T-helper 22 cell (primary cell): ENCODE measurements at regions not wholly inside any gene's neighbourhood (a gene's known extent, or its start where the extent isn't known, plus 50 kb on each side); places are given as distances from the start of the nearest gene placed in this dataset.
"Not testable (repeated sequence)": the region's sequence is repeated elsewhere in the genome, so short reads cannot be mapped to it uniquely, and the experiment has no call there.

Source experiments
- DNase-seq: peaks from one replicate; pipeline ENCODE4 v3.0.0-alpha.2; 2020; ENCODE audit warnings: low read depth

GRCh38 chr1:181259026-181259745, 170.7 kb downstream of the IER5 start:
- no peak for DNase-seq

GRCh38 chr1:181260271-181260670, 171.8 kb downstream of the IER5 start:
- no peak for DNase-seq

GRCh38 chr1:181260994-181261393, 172.5 kb downstream of the IER5 start:
- DNase-seq = no peak

GRCh38 chr1:181262069-181262468, 173.6 kb downstream of the IER5 start:
- DNase-seq = no peak

- DNase-seq = no peak
Measured at GRCh38 chr1:181263444-181263843, 174.9 kb downstream of the IER5 start.

GRCh38 chr1:181264821-181265220, 176.3 kb downstream of the IER5 start:
- DNase-seq = no peak

- no peak for DNase-seq
Measured at GRCh38 chr1:181284978-181285377, 196.5 kb downstream of the IER5 start.

- no peak for DNase-seq
Measured at GRCh38 chr1:181295217-181295616, 188.1 kb upstream of the CACNA1E start.

GRCh38 chr1:181296180-181296579, 187.1 kb upstream of the CACNA1E start:
- no peak for DNase-seq

GRCh38 chr1:181308098-181308497, 175.2 kb upstream of the CACNA1E start:
- no peak for DNase-seq

GRCh38 chr1:181310560-181310959, 172.8 kb upstream of the CACNA1E start:
- DNase-seq = no peak

- no peak for DNase-seq
Measured at GRCh38 chr1:181312946-181313345, 170.4 kb upstream of the CACNA1E start.

GRCh38 chr1:181313466-181313865, 169.9 kb upstream of the CACNA1E start:
- no peak for DNase-seq

GRCh38 chr1:181314010-181314409, 169.3 kb upstream of the CACNA1E start:
- no peak for DNase-seq

- no peak for DNase-seq
Measured at GRCh38 chr1:181314959-181315358, 168.4 kb upstream of the CACNA1E start.

- DNase-seq = no peak
Measured at GRCh38 chr1:181317261-181317930, 165.9 kb upstream of the CACNA1E start.

- no peak for DNase-seq
Measured at GRCh38 chr1:181318022-181318857, 165.1 kb upstream of the CACNA1E start.

- no peak for DNase-seq
Measured at GRCh38 chr1:181318858-181319235, 164.5 kb upstream of the CACNA1E start.

- DNase-seq = no peak
Measured at GRCh38 chr1:181319907-181320306, 163.4 kb upstream of the CACNA1E start.

GRCh38 chr1:181324797-181325616, 158.3 kb upstream of the CACNA1E start:
- no peak for DNase-seq

GRCh38 chr1:181325765-181326164, 157.6 kb upstream of the CACNA1E start:
- DNase-seq = not testable (repeated sequence)

- no peak for DNase-seq
Measured at GRCh38 chr1:181326348-181326747, 157.0 kb upstream of the CACNA1E start.
